ENCODE measurements at regions not wholly inside any gene's neighbourhood (a gene's known extent, or its start where the extent isn't known, plus 50 kb on each side); places are given as distances from the start of the nearest gene placed in this dataset.

DNA sequence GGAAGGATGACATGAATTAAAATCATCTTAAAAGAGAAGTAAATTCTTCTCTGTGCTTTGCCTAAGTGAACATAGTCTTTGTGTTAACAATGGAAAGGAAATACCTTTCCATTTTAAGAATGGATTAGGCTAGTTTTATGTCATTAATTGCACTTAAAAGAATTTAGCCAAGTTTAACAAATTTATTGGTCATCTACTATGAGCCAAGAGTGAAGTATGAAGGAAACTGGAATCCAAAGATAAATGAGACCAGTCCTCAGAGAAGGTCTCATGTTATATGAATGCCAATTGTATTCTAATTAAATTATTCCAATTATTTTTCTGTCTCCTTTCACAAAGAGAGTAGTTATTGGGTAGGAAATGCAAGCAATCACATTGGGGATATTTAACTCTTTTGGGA is 741.3 kb upstream of the SOX9 start:
- DNase-seq (ENCODE audit: extremely low spot score in 2 of 2) = no peak
- Histone ChIP-seq H3K27ac (no peak overlapping the region), H3K36me3 (no peaks in the 10 kb centered on the region), H3K9me3 (no peaks in the 10 kb centered on the region), H3K4me3 (no peak overlapping the region), H3K27me3 (no peaks in the 10 kb centered on the region), H3K4me1 (no peaks in the 10 kb centered on the region)
- no peak for TF ChIP-seq POLR2AphosphoS5 (IDR thresholded peaks at IDR 0.05; ENCODE audit: insufficient read depth in 1 of 2, low read depth in 1 of 2)
- TF ChIP-seq POLR2A (IDR thresholded peaks at IDR 0.05) = no peak
- TF ChIP-seq, protein P1, sequence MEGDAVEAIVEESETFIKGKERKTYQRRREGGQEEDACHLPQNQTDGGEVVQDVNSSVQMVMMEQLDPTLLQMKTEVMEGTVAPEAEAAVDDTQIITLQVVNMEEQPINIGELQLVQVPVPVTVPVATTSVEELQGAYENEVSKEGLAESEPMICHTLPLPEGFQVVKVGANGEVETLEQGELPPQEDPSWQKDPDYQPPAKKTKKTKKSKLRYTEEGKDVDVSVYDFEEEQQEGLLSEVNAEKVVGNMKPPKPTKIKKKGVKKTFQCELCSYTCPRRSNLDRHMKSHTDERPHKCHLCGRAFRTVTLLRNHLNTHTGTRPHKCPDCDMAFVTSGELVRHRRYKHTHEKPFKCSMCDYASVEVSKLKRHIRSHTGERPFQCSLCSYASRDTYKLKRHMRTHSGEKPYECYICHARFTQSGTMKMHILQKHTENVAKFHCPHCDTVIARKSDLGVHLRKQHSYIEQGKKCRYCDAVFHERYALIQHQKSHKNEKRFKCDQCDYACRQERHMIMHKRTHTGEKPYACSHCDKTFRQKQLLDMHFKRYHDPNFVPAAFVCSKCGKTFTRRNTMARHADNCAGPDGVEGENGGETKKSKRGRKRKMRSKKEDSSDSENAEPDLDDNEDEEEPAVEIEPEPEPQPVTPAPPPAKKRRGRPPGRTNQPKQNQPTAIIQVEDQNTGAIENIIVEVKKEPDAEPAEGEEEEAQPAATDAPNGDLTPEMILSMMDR (IDR thresholded peaks at IDR 0.05) = no peak
- intact Hi-C loops (cut with DNase I) = no loop called here

DNA sequence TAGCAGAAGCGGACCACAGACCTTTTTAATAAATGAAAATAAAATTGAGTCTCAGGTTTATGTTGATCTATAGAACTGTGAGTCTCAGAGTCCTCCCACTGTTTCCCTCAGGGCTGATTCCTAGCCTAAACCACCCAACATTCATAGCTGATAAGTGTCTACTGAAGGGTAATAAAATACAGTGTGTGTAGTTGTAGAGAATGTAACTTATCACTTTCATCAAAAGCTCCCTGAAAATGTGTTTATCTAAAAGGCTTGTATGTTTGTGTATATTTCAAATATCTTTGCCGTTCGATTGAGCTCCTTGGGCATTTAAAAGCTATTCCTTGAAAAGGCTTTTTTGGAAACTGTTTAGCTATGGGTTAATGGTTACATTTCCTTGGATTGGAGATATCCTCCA is 740.3 kb upstream of the SOX9 start:
- H3K27ac ChIP-seq = no peak overlapping the region
- H3K4me1 ChIP-seq = no peaks in the 10 kb centered on the region
- TF ChIP-seq, protein P1 (IDR thresholded peaks at IDR 0.05) = no peak
- TF ChIP-seq POLR2AphosphoS5 (IDR thresholded peaks at IDR 0.05; ENCODE audit: insufficient read depth in 1 of 2, low read depth in 1 of 2) (no peak), POLR2A (IDR thresholded peaks at IDR 0.05) (no peak)
- DNase-seq (ENCODE audit: extremely low spot score in 2 of 2) = no peak
- H3K36me3 ChIP-seq = no peaks in the 10 kb centered on the region
- no peaks in the 10 kb centered on the region for H3K27me3 ChIP-seq
- H3K9me3 ChIP-seq = no peaks in the 10 kb centered on the region
- intact Hi-C loops (cut with DNase I) = no loop called here
- H3K4me3 ChIP-seq = no peak overlapping the region

DNA sequence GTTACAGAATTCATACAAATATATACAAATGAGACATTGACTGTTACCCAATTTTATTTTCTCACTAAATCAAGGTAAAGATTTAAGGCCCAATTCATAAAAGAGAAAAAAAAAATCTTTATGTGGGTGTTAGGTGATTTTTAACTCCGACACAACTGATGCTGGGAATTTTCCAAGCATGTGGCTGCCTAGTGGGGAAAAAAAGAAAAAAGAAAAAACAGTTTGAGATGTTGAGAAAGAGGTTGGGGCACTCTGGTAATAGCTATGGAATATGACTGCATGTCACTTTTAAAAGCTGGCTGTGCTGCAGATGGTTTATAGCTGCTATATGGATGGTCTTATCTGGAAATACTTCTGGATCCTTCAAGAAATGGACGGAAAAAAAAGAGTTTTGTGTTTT is 739.9 kb upstream of the SOX9 start:
- TF ChIP-seq POLR2AphosphoS5 (IDR thresholded peaks at IDR 0.05; ENCODE audit: insufficient read depth in 1 of 2, low read depth in 1 of 2) (no peak), POLR2A (IDR thresholded peaks at IDR 0.05) (no peak)
- TF ChIP-seq, protein P1 (IDR thresholded peaks at IDR 0.05) = no peak
- intact Hi-C loops (cut with DNase I) = no loop called here

DNA sequence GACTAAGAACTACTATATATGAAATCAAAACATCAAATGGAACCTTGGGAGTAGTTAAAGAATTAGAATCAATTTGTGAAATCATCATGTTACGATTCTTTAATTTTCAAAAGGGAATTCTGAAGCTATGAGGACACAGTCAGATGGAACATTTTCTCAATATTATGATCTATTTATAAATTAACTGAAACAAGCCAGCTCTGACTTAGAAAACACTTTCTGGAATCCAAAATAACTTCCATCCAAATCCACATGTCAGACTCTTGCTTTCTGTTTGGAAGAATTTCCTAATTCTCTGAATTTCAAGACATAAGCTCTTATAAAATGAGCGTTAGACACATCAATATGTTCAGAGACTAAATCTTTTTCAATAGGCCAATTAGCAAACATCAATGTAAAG is 737.7 kb upstream of the SOX9 start:
- Histone ChIP-seq H3K27me3 (no peaks in the 10 kb centered on the region), H3K9me3 (no peaks in the 10 kb centered on the region), H3K36me3 (no peaks in the 10 kb centered on the region), H3K4me3 (no peak overlapping the region), H3K27ac (no peak overlapping the region), H3K4me1 (no peaks in the 10 kb centered on the region)
- DNase-seq (ENCODE audit: extremely low spot score in 2 of 2) = no peak
- intact Hi-C loops (cut with DNase I) = no loop called here
- TF ChIP-seq, protein P1 (IDR thresholded peaks at IDR 0.05) = no peak

More for the DNA sequence above, 739.9 kb upstream of the SOX9 start:
- H3K27ac ChIP-seq = no peak overlapping the region
- no peak for DNase-seq (ENCODE audit: extremely low spot score in 2 of 2)
- H3K4me1 ChIP-seq = no peaks in the 10 kb centered on the region
- H3K36me3 ChIP-seq = no peaks in the 10 kb centered on the region
- no peaks in the 10 kb centered on the region for H3K9me3 ChIP-seq
- H3K27me3 ChIP-seq = no peaks in the 10 kb centered on the region
- H3K4me3 ChIP-seq = no peak overlapping the region

DNA sequence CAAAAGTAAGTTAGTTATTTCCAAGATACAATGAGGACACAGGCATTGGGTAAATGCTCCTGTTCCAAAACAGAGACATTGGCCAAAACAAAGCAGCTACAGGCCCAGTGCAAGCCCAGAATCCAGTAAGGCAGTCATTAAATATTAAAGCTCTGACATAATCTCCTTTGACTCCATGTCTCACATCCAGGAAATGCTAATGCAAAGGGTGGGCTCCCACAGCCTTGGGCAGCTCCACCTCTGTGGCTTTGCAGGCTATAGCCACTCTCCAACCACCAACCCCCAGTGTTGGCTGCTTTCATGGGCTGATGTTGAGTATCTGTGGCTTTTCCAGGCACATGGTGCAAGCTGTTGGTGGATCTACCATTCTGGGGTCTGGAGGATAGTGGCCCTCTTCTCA is 733.4 kb upstream of the SOX9 start:
- TF ChIP-seq POLR2AphosphoS5 (IDR thresholded peaks at IDR 0.05; ENCODE audit: insufficient read depth in 1 of 2, low read depth in 1 of 2) = no peak
- TF ChIP-seq POLR2A (IDR thresholded peaks at IDR 0.05) = no peak
- TF ChIP-seq, protein P1 (IDR thresholded peaks at IDR 0.05) = no peak
- Histone ChIP-seq H3K9me3 (no peaks in the 10 kb centered on the region), H3K27me3 (no peaks in the 10 kb centered on the region), H3K4me1 (no peaks in the 10 kb centered on the region), H3K36me3 (no peaks in the 10 kb centered on the region), H3K27ac (no peak overlapping the region), H3K4me3 (no peak overlapping the region)
- intact Hi-C loops (cut with DNase I) = no loop called here
- DNase-seq (ENCODE audit: extremely low spot score in 2 of 2) = no peak

All from vagina (tissue), 2 donors.